Stimulated activated CD4-positive, alpha-beta T cell treated with anti-CD3 and anti-CD28 coated beads, Interleukin-4, amount 100 ng/mL, for 4 hours (primary cell): ENCODE measurements at regions not wholly inside any gene's neighbourhood (a gene's known extent, or its start where the extent isn't known, plus 50 kb on each side); places are given as distances from the start of the nearest gene placed in this dataset.

ENCODE experiments used
- DNase-seq, 2 experiments: peaks; one replicate each; pipeline ENCODE4 v3.0.0-alpha.2; 2020

DNA sequence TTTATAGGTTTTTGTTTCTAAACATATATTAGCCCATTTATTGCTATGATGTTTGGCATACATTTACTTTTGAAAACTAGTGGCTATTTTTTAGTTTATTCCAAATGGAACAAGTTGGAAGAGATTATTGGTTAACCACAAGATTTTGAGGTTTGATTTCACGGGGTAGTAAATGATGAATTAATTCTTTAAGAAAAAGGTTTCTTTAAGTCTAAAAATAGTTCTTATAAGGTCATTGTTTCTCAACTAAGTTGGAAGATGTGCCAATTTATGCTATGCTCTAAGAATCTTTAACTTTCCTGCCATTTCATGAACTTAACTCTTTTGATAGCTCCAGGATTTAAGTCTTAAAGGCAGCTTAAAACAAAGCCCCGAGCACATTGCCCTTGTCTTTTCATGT is 183.8 kb downstream of the LMO4 start:
- no peak for DNase-seq

DNA sequence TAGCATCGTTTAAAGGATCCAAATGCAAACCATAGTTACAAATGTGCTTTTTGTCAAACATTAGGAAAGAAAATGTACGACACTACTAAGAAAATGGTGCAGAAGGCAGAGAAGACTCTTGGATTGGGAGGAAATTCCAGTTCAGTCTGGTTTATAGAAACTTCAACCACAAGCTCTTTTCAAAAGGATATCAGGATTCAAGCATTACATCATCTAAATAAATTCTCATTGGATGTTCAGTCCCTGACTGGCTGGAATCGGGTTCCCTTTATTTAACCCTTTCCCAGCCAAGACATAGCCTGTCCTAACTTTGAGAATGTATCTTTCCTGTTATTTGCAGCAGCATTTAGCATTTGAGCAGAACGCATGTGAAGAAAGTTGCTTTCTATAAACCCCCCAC is 184.6 kb downstream of the LMO4 start:
- DNase-seq, result no peak

DNA sequence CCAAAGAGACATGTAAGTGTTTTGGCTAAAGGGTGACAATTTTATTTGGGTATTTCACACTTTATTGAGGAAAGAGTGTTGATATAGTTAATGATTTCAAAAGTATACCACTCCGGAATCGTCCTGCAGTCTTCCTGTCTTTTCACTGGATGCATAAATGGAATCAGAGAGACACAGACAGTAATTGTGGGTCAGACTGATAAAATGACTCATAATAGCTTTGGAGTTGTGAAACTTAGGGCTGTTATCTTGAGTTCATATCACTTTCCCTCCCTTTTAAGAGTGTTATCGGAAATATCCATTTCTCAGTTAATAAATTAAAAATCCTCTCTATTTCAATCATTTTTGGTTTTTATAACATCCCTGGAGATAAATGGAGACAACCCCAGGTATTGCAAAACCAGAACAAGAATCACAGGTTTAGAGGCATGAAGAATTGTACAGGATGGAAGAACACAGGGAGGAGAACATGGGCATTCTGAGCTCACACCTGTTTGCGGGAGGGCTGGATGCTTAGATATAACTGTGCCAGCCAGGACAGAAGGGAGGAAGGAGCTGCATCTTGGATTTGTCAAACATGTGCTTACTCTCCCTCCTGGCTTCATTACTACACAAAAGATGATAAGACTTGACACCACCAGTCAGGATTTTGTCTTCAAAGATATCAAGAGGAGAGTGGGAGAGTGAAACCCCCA is 185.4 kb downstream of the LMO4 start:
- DNase-seq, result no peak

DNA sequence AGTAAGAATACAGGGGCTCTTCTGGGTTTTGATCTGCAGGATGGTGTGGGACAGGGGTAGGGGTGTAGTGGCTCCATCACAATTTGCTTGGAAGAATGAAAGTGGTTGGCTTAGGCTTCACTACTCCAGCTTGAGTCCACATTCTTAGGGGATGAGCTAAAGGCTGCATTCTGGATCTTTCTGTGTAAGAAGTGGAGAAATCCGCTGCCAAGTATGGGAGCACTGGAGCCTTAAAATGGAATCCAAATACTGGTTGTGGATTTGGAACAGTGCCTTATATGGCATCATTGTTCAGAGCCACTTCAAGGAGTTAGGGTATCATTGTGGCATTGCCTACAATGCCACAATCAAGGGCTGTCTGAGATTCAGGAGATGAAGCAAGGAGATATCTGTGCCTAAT is 187.1 kb downstream of the LMO4 start:
- DNase-seq, result no peak

DNA sequence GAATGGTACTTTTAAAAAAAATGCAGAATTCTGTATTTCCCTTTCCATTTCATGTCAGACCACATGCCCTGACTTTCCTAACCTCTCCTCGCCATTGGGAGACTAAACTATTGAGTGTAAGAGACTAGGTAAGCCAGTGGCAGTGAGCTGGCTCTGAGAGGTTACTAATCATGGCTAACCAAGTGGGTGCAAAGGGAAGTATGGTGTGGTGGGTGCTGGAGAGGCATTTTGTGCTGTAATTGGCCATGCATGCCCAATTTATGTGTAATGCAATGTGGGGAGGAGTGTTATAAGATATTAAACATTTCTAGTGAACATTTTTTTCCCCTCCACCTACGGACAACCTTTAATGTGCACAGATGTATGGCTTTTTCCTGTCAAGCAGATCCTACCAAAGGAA is 190.1 kb downstream of the LMO4 start:
- no peak for DNase-seq

DNA sequence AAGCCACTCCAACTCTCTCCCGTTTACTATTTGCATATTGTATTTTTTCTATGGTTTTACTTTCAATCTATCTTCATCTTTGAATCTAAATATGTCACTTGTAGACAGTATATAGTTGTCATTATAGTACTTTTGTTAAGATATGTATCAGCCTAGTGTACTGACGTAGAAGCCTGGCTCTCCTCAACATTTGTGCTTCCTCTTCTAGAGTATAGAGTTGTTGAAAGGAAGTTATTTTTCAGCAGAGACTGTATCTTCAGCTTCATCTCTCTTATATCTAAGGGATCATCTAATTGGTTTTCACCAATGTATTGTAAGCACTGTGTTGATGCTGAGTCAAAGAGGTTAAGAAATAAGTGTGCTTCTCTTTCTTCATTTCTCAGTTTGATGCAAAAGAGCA is 192.8 kb downstream of the LMO4 start:
- DNase-seq, result no peak

DNA sequence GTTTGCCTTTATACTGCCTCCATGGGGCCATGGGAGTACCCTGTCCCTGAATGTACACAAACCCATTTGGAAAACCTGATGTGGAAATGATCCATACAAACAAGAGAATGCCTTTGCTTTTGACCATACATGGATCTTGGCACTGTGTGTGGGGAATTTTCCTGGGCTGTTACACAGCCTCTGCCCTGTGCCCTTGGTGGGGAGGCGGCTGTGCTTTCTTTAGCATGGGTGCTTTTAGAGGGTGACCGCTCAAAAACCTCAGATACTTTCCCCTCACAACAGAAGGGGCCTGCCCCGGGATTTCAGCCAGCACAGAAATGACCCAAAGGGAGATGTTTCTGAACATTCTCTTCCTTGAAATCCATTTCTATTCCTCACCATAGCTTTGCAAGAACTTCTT is 194.8 kb downstream of the LMO4 start:
- DNase-seq, result no peak

DNA sequence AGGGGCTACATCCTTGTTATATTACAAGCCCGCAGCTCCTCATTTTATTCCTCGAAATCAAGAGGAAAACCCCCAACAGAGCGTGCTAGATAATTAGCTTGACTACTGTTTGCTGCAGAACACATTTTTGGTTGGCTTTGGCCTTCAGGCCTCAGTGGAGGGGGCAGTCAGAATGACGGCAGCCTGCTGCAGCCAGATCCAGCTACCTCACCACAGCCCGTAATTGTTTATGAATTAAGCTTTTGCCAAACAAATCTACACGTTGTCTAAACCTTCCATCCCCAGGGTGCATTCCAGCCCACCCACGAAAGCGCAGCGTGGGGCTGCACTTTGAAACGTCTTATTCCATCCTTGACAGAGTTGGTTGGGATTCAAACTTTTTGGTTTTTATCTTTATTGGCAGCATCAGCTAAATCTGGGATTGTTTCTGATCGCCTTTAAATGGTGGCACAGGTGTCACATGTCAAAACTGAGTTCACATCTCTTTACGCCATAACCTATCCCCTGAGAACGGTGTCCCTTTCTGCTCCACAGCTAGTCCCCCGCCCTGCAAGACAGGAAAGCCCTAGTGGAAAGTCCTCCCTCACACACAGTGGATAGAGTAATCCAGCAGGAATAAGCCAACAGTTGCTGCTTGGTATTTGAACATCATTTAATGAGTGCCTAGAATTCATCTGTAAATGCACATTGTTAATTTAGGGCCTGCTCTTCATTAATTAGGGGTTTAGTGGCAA is 195.5 kb downstream of the LMO4 start:
- DNase-seq, result no peak

DNA sequence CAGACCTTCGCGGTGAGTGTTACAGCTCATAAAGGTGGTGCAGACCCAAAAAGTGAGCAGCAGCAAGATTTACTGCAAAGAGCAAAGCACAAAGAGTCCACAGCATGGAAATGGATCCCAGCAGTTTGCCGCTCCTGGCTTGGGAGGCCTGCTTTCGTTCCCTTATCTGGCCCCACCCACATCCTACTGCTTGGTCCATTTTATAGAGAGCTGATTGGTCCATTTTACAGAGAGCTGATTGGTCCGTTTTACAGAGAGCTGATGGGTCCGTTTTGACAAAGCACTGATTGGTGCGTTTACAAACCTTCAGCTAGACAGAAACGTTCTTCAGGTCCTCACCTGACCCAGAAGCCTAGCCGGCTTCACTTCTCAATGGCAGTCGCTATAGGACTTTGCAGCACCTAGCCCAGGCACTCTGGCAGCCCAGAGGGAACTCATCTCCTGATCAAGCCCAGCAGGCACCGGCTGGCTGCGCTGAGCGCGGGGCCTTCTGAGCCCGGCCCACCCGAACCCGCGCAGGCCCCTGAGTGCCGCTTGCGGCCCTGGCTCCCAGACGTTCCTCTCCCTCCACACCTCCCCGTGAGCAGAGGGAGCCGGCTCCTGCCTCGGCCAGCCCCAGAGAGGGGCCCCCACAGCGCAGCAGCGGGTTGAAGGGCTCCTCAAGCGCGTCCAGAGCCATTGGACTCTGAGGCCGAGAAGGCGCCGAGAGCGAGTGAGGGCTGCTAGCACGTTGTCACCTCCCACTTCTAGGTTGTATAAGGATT is 200.3 kb downstream of the LMO4 start:
- no peak for DNase-seq

DNA sequence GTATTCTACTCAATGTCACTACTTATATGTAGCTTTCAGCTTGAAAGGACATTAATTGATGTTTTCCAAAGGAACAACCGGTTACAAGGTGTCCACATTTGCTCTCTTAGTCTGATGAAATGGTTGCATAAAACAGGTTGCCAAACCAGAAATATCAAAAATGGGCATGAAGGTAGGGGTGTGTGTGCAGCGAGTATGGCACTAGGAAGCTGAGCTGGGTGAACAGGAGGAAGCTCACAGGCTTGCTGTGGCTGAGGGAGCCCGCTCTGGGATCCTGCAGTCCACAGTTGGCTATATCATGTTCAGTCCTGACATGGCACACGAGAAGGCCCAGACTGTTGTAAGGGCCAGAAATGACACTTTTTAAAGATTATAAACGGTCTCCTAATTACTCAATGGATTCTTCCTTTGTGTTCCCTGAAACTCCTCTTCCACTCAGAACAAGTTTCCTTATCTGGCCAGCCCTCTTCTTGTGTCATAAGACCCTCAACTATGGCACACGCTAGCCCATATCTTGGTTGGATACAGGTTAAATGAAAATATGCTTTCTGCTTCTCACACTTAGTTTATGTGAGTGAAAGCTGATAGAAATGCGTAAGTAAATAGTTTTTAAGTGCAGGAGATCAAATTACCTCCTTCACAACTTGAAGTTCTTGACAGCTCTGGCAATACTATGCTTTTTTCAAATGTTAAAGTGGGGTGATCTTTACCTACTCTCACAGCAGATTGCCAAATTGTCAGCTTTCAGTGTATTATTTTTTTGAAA is 201.5 kb downstream of the LMO4 start:
- no peak for DNase-seq

DNA sequence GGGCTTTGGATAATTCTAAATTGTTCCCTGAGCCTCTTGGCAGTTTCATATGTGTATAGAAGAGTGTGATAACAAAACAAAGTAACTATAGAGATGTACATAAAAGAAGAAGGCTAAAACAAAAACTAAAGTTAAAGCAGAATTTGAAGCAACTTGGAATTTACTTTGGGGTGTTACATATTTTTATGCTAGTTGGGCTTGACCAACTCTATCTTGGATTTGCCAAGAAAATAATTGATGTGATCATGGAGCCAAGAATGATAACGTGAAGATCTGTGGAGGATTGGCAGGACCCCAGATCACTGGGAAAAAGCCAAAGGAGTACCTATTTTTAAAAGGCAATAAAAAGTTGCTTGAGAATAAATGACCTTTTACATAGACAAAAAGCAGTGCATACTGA is 206.9 kb downstream of the LMO4 start:
- DNase-seq, result no peak

DNA sequence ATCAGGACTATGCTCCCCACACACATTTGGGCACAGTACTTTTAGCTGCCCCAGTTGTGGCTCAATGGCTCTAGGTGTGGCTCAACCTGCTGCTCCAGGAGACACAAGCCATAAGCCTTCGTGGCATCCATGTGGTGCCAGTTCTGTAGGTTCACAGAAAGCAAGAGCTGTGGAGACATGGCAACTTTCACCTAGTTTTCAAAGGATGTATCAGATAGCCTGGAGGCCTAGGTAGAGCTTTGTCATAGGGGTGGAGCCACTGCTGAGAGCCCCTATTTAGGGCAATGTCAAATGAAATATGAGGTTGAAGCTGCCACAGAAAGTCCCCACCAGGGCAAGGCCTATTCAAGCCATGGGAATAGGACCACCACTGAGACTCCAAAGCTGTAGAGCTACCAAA is 210.5 kb downstream of the LMO4 start:
- DNase-seq, result no peak

DNA sequence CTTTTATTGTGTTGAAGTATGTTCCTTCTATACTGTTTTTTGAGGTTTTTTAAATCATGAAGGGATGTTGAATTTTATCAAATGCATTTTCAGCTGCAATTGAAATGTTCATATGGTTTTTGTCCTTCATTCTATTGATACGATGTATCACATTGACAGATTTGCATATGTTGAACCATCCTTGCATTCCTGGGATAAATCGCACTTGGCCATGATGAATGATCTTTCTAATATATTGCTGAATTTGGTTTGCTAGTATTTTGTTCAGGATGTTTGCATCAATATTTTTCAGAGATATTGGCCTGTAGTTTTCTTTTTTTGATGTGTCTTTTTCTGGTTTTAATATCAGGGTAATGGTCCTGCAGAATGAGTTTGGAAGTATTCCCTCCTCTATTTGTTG is 214.0 kb downstream of the LMO4 start:
- DNase-seq, result no peak

DNA sequence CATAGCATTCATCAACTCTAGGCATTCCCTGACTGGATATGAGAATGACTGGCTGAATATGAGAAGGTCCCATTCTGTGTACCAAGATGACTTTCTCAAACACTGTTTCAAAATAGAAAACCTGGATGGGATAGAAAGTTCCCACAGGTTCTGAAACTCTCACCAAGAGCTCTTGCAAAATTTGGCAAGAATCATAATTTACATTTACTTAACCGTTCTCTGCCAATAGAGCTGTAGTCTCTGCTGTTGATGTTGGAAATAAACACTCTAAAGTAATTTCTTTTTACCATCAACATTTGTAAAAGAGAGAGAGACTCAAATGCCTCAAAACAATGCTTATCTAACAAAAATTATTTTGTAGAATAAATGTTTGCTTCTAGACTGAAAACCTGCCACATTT is 221.1 kb downstream of the LMO4 start:
- no peak for DNase-seq

DNA sequence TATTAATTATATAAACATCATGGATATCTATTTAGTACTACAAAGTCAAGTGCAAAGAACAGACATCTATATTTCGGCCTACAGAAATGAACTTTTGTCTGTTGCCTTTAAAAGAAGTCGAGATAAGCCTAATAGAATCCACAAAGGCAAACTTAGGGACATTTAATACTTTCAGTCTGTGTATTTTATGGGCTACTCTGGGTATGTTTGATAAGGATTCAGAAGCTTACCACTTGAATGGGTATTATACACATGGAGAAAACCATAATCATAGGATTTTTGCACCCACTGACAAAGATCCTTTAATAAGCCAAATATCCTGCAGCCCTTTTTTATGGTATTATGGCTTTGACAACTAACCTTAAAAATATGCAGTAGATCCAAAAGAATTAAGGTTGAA is 224.8 kb downstream of the LMO4 start:
- DNase-seq, result no peak

DNA sequence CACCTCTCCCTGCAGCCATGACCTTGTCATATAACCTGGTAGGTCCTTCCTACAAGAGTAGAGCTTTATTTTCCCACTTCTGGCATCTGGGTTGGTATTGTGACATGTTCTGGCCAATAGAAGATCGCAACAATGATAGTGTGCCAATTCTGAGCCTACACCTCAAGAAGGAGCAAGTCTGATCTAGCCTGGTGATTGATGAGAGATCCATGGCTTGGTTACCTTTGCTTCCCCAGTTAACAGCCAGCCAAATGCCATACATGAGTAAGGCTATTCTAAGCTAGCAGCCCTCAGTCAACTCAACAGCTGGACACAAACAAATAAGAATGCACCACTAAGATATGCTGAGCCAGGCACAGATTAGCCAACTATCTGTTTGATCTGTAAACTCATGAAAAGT is 226.7 kb downstream of the LMO4 start:
- DNase-seq, result no peak

DNA sequence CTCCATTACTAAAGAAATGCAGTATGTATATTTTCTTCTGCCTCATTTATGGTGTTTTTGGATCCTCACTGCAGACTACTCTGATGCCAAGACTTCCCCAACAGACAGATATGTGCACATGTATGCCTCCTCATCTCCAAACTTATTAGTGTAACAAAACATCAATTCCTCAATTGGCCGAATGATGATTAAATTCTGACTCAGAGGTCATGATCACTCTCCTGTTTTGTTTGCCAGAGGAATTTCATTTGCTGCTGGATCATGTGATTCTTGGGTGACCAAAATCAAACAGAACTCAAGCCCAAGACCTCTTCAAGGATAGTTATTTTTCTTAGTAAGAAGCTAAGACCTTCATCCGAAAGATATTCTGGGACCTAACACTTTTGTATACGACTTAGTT is 227.6 kb downstream of the LMO4 start:
- no peak for DNase-seq

DNA sequence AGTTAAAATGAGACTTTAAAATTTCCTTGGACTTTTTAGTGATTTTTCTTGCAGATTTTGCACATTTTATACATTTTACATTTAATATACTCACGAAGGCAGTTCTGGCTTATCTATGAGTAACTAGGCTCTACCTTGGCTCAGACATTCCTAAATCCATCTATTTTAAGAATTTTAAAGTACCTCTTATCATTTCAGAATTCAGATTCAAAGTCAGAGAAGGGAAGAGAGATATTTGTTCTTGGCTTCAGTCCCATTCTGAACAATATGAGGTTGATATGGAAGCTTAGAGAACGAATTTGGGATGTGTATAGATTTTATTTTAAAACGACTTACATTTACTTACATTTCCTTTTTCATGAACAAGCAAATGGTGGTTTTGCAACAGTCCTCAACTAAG is 230.2 kb downstream of the LMO4 start:
- no peak for DNase-seq

DNA sequence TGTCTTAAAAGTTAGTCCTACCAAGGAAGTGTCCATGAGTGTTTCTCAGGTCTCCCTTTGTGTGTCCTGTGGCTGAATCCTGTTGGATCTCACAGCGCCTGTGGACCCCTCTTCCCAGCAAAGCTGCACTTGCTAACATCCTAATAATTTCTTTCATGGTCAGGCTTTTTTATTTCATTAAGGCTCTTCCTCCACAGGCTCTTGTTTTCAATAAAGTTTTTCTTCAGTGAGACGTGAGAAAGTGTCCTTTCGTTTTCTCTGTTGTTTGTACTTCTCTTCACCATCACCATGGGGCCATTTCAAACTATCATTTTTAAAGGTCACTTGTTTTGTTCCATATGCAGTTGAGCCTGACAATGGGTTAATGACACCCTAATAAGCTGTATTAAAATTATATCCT is 231.5 kb downstream of the LMO4 start:
- no peak for DNase-seq

DNA sequence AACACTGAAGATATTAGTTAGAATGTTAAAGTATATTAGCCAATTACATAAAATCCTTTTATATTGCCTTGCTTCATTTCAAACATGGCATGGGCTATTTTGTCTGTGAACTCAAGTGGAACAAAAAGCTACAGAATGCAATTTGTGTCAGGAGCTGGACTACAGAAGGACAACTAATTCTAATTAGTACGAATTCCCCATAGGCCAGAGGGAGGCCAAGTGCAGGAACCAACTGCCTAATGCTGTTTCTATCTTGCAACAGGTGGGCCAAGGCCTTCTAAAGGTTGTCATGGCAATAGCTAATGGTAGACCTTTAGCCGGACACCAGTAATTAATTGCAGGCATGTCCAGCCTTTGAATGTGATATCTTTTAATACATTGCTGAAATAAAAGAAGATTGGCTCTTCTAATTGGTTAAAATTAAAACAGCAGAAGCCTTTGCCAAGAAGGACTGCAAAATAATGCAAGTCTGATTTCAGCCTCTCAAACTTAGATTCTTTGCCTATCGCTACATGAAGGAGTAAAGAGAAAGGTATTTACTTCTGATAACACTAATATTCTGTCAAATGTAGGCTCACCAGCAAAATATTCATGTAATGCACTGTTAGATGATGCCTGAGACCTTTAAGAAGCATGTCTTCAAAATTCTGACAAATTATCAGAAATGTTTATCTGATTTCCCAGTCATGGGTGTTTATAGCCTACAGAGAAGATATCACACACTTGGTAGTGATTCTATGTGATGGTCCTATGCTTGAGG is 232.1 kb downstream of the LMO4 start:
- no peak for DNase-seq

DNA sequence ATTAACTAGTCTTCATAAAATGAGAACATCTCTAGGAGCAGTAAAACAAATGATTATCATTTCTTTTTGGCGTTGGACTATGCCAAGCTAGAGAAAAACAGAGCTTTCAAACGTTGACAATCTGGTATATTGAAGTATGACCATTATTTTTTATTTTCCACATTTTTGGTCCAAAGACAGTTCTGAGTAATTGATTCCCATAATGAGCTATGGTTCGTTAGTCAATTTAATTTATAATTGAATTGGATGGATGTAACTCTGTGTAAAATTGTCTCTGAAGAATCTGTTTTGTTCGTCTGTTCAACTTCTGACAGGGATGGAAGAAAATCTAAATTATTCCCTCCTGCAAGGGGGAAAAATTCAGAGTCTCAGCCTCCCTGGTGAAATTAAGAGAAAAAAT is 234.5 kb downstream of the LMO4 start:
- no peak for DNase-seq

DNA sequence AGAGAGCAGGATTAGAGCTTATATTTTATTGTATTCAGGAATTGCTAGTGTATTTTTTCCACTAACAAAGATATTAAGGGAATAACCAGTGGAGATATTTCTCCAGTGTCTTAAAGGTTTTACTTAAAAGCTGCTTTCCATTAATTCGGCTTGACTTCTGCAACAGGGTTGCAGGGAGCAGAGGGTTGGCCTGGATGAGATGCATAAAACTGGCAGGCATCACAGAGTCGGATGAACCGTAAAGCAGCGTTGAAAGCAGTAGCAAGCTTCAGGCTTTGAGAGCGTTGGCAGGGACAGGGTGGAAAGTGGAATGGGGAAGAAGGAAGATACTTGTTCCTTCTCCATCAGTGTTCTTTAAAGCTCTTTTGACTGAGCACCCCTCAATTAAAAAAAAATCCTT is 237.2 kb downstream of the LMO4 start:
- DNase-seq, result no peak

DNA sequence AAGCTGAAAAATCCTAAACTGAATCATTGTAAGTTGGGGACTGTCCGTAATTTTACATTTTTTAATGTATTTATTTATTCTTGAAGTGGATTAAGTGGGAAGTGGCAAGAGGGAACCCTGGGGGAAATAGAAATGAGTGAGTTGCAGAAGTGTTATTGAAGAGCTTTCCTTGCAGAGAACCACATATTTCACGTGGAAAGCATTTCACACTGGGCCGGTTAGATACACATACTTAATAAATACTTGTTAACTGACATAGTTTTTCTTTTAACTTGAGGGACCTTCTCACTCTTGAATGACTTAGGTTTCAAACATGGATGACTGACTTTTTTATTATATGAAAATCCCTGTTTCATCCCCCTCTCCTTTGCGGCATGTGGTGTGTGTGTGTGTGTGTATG is 239.3 kb downstream of the LMO4 start:
- no peak for DNase-seq
